GM04504 (cell line): ENCODE measurements at regions not wholly inside any gene's neighbourhood (a gene's known extent, or its start where the extent isn't known, plus 50 kb on each side); places are given as distances from the start of the nearest gene placed in this dataset.
A peak's percentile ranks its signal among the peaks of the same experiment; 100 is the strongest.
"Not testable (repeated sequence)": the region's sequence is repeated elsewhere in the genome, so short reads cannot be mapped to it uniquely, and the experiment has no call there.

Experiments used
- DNase-seq: peaks from one replicate; pipeline ENCODE4 v3.0.0-alpha.2; 2012; ENCODE audit warnings: low read depth

- no peak for DNase-seq
Measured at GRCh38 chr9:27817747-27818146, 244.5 kb upstream of the C9orf72 start.

DNA sequence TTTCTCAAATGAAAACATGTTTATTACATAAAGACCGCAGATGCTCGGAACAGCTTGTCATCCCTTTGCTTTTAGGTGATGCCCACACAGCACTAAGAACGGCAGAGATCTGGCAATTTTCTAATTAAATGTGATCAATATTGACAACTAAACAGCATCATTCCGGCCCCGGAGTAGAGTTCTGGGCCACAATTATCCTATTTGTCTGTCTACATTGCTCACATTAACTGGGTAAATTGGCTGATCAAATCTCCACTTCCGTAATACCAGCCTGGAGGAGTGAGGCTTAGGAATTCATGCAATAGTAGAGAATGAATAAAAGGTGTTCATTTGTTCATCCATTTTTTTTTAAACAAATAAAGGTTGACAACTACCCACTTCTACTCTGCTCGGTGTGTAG, 245.1 kb upstream of the C9orf72 start:
- DNase-seq, result no peak

GRCh38 chr9:27828908-27829307, 255.6 kb upstream of the C9orf72 start:
- no peak for DNase-seq

GRCh38 chr9:27829621-27830020, 256.3 kb upstream of the C9orf72 start:
- no peak for DNase-seq

- DNase-seq, result not testable (repeated sequence)
Measured at GRCh38 chr9:27832108-27832507, 258.8 kb upstream of the C9orf72 start.

DNA sequence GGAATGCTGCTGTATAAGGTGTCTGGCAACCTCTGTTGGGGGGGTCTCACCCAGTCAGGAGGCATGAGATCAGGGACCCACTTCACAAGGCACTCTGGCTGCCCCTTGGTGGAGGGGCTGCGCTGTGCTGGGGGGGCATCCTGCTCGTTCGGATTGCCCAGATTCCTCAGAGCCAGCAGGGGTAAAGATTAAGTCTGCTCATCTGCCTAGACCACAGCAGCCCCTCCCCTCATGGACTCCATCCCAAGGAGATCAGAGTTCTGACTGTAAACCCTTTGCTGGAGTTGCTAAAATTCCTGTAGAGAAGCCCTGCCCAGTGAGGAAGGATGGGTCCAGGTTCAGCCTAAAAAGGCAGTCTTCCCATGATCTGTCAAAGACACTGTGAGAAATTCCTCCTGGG, 262.0 kb upstream of the C9orf72 start:
- no peak for DNase-seq

DNA sequence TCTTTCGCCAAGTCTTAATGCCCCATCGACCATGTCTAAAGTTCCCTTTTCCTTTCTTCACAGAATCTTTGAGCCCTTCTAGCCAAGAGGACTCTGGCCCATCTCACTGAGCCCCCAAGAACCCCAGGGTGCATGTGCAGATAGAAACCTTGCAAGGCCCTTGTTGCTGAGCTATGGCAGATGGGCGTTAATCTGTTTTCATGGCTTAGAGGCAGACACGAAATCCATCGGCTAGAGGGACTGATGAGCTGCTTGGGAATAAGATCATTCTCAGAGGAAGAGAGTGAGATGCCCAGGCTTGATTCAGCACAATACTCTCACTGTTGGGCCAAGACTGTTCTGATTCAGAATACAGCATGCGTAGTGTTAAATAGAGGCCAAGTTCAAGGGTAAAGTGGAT, 262.5 kb upstream of the C9orf72 start:
- DNase-seq, result no peak

DNA sequence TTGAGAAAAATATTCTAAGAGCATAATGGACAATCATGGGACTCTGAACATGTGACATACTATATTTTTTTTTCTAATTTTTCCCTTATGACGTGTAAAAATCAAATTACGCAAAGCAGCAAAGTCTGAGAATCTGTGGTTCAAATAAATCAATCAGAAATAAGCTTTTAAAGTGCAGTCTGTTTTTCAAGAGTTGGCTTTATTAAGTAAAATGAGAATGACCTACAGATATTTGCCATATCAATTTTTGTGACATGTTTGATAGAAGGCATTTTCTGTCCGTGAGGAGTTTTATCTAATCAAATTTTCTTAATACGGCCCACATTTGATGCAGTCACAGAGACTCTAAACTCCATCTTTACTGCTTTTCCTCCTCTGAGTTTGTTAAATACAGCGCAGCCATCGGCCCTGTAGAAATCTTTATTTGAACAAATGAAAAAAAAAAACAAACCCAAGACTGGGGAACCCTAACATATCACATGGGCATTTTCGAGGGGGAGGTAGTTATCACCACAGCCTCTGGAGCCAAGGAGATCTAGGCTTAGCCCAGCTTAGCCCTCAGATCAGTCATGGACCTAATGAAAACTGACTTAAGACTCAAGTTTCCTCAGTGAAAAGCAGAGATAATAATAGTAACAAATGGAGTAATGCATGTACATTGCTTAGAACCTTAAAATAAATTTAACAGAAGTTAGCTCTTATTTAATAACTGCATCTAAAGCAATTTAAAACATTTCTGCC, 263.6 kb upstream of the C9orf72 start:
- no peak for DNase-seq

DNA sequence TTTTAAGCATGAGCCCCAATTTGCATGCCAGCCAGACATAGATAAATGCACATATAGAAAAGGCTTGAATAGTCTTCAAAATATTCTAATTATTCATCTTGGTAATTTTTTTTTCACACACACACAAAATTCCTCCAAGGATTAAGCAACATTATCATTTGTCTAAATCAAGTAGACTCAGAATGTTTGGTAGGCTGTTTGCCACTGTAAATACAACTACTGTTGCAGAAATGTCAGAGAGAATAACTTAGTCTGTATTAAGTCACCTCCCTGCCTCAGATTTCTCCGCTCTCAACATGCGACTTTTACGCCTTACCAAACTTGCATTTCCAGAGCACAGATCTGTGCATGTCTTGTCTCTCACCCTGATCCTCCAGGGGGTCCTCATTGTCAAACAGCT, 265.6 kb upstream of the C9orf72 start:
- no peak for DNase-seq

- DNase-seq, result not testable (repeated sequence)
Measured at GRCh38 chr9:27839767-27840166, 266.5 kb upstream of the C9orf72 start.

- DNase-seq, result no peak
Measured at GRCh38 chr9:27844797-27845196, 271.5 kb upstream of the C9orf72 start.

DNA sequence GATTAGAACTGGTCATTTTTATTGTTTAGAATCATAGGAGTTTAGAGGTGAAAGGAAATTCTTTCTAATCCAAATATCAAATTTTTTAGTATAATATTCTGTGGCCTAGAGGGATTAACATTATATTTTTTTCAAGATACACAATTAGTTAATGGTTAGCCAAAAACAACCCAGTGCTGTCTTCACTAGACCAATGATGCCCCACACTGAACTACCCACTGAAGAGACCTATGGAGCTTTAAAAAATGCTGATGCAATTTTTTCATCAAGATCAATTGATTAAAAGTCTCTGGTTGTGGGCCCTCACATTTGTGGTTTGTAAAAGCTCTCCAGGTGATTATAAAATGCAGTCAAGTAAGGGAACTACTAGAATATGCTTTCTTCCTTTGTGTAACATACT, 274.1 kb upstream of the C9orf72 start:
- no peak for DNase-seq

DNA sequence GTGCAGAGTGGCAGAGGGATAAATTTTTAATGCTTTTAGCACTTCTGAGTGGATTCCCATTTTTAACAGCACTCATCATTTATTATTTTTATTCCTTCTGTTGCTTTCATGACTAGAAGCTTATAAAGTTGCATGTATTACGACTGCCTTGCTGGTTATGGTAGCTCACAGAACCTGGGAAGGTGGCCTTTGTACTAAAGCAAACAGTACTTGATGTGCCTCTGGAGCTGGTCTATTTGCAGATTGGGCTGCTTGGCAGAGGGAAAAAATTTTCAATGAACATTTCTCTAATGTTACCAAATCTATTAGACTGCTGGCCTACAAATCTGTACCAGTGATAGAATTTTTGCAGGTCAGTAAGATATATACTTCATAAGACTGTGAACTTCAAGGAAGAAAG, 274.5 kb upstream of the C9orf72 start:
- DNase-seq, result no peak

DNA sequence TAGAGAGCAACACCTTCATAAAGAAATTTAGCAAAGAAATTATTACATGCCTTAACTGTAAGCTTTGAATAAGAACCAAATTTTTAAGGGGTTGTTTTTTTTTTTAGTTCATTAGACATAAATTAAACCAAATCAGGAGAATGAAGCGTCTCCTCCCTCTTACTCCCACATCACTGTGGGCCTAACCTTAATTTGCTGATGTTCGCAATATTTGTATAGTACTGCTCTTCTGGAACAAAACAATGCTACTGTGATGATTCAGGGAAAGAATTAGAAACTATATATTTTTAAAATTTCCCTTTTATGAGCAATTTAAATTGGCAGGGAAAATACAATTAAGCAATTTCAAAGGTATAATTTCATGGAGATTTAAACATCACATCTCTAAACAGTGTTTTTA, 275.0 kb upstream of the C9orf72 start:
- DNase-seq, result no peak

GRCh38 chr9:27851858-27852257, 278.6 kb upstream of the C9orf72 start:
- no peak for DNase-seq

DNA sequence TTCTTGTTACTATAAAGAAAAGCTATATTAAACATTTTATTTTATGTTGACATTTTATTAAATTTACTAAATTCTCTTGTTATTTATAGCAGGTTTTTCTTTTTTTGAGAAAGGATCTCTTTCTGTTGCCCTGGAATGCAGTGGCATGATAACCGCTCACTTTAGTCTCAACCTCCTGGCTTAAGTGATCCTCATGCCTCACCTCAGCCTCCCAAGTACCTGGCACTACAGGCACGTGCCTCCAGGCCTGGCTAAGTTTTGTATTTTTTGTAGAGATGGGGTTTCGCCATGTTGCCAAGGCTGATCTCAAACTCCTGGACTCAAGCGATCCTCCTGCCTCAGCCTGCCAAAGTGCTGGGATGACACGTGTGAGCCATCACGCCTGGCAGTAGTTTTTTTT, 280.2 kb upstream of the C9orf72 start:
- no peak for DNase-seq

GRCh38 chr9:27856054-27856453, 282.8 kb upstream of the C9orf72 start:
- no peak for DNase-seq

GRCh38 chr9:27856748-27857147, 283.5 kb upstream of the C9orf72 start:
- DNase-seq, result no peak

GRCh38 chr9:27861887-27862286, 288.6 kb upstream of the C9orf72 start:
- no peak for DNase-seq

GRCh38 chr9:27864644-27865438, 291.6 kb upstream of the C9orf72 start:
- DNase-seq, result peak; percentile 0

DNA sequence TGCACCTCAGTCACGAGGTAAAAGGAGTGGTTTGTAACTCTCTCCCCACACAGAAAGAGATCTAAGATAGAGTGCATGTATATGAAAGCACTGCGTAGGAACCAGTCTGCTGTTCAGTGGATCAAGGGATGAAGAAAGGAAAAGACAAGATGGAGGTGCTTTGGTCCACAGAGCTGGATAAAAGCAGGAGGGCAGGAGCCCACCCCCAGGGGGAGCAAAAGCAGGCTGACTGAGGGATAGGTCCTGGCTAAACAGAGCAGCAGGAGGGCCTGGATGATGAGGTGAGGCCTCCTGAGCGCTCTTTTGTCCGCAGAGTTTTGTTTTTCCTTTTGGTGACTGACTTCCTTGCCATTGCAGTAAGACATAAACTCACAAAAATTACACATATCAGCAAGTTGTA, 293.5 kb upstream of the C9orf72 start:
- no peak for DNase-seq

- DNase-seq, result no peak
Measured at GRCh38 chr9:27870404-27870803, 297.1 kb upstream of the C9orf72 start.

GRCh38 chr9:27880156-27880555, 306.9 kb upstream of the C9orf72 start:
- no peak for DNase-seq

DNA sequence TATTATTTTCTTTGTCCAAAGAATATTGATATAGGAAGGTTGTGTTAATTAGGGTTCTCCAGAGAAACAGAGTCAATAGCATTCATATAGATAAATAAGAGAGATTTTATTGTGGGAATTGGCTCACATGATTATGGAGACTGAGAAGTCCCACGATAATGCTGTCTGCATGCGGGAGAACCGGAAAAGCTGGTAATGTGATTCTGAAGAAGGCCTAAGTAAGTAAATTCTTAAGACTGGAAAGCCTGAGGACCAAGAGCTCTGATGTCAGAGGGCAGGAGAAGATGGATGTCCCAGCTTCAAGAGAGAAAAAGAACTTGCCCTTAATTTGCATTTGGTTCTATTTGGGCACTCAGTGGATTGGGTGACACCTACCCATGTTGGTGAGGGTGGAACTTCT, 307.4 kb upstream of the C9orf72 start:
- DNase-seq, result no peak
